ENCODE measurements at regions not wholly inside any gene's neighbourhood (a gene's known extent, or its start where the extent isn't known, plus 50 kb on each side); places are given as distances from the start of the nearest gene placed in this dataset.
"Not testable (repeated sequence)": the region's sequence is repeated elsewhere in the genome, so short reads cannot be mapped to it uniquely, and the experiment has no call there.

DNA sequence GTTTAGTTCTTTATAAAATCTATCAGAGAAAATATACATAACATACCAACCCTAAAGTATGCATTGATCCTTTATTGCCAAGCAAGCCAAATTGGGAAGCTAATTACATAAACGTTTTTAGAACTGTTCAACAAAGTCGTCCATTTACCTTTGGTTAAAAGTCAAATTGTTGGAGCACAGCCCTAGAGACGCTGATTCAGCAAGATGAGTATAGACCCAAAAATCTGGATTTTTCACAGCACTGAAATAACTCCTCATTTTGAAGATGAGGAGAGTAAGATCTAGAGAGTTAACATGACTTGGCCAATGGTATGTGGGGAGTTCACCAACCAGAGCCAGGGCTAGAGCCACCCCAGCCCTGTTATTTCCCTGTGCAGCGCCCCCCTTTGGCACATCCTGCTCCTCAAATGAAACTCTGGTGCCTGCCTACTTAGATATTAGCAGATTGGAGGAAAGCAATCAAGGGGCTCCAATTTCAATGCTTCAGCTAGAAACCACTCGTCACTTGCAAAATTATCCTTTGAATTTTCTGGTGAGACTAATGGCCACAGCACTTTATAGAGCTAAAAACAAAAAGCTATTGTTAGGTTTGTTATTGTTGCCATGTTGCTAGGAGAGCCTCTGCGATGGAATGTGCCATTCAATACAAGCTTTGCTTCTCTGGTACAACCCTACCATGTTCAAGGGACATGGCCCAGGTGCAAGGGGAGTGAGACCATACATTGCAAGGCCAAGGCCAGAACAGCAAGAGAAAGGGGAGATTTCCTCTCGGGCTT is 132.6 kb upstream of the ZEB1 start:
- DNase-seq (ENCODE audit: low read depth, low spot score): no peak

DNA sequence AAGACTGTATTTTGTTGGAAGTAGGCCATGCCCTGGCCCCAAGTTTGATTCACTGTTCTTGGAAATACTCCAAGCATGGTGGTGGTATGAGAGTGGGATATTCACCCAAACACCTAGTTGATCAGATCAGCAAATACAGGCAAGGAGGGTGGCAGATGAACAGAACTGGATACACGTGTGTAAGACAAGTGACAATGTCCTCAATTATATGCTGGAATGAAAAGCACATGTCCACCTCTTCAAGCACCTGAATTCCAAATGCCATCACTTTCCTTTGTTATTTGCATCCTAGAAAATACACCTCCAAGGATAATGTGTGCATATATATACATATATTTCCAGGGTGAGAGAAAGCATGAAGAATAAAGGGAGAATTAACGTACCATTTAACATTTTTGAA is 131.8 kb upstream of the ZEB1 start:
- DNase-seq (ENCODE audit: low read depth, low spot score): no peak

DNA sequence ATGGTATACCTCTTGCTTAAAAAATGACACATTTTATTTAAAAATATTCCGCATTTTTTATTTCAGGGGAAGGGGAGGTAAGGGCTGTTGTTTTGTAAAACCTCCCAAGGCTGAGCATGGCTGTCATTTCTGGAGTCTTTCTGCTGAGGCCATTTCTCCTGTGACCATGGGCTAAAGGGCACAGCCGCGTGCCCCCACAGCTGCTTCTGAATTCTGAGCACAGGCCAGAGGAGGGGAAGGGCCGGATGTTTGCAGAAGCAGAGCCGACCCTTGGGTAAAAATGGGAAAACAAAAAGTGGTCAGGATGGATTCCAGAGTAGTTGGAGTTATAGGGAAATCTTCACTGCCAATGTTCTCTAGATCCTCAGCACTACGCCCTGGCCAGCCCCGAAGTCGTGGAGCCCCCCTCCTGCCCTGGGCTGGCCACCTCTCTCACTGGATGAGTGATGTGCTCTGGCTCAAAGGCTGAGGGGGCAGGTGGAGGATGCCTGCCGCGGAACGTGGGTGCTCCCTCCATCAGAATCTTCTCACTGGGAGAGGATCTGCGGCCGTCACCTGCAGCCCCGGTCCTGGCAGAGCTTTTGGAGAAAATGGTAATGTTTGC is 131.3 kb upstream of the ZEB1 start:
- DNase-seq (ENCODE audit: low read depth, low spot score): no peak

DNA sequence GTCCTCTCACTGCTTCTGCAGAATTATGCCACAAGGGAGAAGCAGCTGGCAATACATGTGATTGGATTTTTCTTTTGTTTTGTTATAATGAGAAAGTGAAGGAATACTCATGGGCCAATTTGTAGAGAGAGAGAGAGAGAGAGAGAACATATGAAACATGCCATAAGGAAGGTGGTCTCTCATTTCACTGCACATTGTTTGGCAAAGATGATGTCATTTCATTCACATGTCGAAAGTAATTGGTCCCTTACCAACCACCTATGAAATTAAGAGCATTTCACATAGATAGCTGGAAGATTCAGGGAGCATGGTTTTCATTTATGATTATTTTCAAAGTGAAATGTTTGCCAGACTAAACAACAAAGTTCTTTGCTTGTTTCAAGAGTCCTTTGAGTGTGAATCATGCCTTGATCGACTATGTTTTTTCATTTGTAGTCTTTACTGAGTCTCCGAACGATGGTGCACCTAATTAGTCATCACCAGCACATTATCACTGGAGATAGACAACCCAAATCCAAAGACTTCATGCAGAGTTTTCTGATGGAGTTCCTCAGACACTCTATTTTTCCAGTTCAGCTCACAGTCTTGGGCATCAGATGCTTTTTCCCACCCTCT is 130.1 kb upstream of the ZEB1 start:
- DNase-seq (ENCODE audit: low read depth, low spot score): no peak

DNA sequence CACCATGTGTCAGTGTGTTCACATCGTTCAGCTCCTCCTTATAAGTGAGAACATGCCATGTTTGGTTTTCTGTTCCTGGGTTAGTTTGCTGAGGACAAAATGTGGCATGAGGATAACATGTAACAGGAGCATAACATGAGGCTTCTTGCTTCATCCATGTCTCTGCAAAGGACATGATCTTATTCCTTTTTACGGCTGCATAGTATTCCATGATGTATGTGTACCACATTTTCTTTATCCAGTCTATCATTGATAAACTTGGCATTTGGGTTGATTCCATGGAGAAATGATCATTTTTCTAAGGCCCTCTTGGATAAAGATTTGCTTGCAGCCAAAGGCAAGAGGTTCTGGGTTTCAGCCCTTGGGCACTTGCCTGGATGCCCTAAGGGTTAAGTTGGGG is 128.5 kb upstream of the ZEB1 start:
- no peak for DNase-seq (ENCODE audit: low read depth, low spot score)

DNA sequence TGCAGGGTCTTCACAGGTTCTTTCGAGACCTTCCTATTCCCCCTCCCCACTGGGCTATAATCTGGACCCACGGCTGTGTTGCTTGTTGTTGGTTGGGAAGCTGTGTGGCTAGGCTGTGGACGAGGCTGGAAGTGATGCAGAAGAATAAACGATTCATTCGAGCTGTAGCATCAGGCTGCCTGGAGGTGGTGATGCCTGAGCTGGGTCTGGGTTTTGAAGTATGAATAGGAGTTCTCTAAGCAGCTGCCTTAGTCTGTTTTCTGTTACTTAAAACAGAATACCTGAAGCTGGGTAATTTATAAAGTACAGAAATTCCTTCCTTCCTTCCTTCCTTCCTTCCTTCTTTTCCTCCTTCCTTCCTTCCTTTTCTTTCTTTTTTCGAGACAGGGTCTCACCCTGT is 126.5 kb upstream of the ZEB1 start:
- no peak for DNase-seq (ENCODE audit: low read depth, low spot score)

DNA sequence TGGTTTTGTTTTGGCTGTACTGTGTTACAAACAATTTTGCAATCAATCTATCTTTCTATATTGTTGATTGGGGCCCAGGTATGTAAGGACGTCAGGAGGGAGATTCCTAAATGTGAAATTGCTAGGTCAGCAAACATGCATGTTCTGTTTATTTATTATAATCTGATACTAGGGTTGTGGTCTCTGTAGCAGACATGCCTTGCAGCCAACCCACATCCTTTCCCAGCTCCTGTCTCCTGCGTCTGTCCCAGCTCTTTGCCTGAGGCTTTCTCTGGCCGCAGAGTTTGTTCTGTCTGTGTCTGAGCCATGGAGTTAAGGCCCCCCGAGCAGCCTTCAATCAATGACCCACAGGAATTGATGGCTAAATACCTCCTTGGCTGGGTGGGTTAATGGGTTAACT is 124.0 kb upstream of the ZEB1 start:
- DNase-seq (ENCODE audit: low read depth, low spot score): no peak

DNA sequence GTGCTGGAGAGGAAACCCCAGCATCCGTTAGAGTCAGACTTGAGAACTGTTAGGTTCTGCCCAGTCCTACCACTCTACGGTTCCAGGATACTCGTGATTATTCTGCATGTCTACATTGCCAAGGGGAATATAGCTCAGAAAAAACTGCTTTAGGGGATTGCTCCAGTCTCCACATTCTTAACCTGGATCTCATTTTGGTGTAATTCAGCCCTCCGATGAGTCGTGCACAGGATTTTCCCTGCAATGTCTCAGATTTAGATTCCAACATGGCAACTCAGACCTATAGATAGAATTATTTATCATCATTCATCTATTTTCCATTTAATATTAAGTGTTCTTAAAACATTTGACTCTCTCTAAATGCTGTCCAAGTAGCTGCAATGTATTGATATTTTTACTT is 121.1 kb upstream of the ZEB1 start:
- DNase-seq (ENCODE audit: low read depth, low spot score): no peak

DNA sequence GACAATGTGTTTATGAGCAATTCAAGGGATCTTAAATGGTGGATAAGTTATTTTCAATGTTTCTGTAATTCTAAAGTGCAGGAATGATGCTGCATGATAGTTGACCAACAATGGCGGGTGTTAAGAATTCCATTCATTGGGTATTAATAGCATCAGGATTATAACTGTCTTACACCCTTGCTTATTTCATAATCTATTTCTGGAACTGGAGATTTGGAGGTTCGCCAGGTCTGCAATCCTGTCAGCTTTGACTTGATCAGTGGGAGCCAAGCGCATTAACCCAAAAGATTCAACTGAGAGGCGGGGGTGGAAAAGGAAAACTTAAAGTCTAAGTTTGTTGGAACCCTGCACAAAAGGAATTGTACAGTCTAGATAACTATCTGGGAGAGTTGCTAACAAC is 114.9 kb upstream of the ZEB1 start:
- no peak for DNase-seq (ENCODE audit: low read depth, low spot score)

DNA sequence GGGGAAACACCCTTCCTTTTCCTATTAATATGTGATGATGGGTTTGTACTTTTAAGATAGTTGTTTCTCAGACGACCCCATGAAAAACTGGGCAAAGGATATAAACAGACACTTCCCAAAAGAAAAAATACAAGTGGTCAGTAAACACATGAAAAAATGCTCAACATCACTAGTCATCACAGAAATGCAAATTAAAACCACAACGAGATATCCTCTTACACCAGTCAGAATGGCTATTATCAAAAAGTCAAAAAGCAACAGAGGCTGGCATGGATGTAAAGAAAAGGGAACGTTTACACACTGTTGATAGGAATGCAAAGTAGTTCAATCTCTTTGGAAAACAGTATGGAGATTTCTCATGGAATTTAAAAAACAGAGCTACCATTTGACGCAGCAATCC is 111.4 kb upstream of the ZEB1 start:
- DNase-seq (ENCODE audit: low read depth, low spot score): no peak

DNA sequence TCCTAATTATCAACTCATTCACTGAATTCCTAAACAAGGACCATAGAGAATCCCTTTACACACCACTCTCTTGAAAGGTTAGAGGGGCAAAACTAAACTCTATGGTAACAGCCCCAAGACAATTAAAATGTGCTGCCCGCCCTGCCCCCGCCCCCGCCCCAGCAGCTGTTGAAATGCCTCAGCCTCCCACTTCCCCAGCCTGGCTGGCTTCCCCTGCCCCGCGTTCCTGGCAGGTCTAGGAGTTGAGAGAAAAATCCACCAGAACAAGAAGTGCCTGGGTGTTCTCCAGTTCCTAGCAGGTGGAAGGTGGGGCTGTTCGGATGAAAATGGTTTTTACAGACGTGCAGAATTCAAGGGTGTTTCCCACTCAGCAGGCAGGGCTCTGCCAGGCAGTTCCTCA is 109.5 kb upstream of the ZEB1 start:
- DNase-seq (ENCODE audit: low read depth, low spot score): no peak

DNA sequence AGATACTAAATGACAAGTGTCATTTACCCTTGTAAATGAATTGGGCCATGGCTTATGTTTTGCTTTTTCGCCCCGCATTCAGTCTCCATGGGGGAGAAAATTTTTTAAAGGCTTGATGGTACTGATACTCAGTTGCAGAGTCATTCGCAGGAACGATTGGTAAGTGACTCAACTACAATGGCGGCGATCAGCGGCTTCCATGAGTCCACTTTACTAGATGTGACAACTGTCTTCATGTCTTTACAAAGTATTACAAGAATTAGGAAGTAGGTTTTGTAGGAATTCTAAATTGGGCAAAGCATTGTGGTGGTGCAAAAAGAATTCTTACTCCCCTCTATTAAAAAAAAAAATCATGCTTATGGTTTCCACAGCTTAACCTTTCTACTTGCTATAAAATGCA is 108.8 kb upstream of the ZEB1 start:
- DNase-seq (ENCODE audit: low read depth, low spot score): no peak

DNA sequence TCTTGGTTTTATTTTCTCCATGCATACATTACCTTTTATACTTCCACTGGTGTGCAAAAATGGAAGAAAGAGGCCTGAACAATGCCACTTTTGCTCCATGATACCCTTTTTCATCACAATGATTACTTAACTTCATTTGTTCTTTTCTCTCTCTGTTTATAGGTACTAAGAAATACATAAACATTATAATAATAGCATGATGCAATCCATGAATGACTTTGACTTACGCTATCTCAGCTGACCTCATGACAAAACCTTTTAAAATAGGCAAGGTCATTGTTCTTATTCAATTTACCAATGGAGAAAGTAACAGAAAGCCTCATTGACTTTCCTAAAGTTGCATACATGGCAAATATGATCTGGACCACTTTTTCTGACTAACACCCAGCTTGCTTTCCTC is 105.1 kb upstream of the ZEB1 start:
- no peak for DNase-seq (ENCODE audit: low read depth, low spot score)

DNA sequence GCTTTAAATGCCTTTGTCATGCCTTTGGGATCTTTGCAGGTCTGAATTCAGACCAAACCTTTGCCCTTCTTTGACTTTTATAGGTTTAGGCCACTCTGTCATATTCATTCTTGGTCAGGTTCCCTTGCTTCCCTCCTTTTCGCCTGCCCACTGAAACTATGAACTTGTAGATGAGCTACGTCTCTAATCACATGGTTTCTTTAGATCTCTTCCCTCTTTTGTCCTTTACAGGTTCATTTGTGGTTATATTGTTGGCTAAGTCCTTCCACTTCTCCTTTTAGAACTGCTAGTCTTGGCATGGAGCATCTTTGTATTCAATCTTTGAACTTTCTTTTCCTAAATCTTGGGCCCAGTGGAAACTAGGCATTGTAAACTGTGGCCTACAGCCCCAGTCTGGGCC is 104.0 kb upstream of the ZEB1 start:
- DNase-seq (ENCODE audit: low read depth, low spot score): no peak

DNA sequence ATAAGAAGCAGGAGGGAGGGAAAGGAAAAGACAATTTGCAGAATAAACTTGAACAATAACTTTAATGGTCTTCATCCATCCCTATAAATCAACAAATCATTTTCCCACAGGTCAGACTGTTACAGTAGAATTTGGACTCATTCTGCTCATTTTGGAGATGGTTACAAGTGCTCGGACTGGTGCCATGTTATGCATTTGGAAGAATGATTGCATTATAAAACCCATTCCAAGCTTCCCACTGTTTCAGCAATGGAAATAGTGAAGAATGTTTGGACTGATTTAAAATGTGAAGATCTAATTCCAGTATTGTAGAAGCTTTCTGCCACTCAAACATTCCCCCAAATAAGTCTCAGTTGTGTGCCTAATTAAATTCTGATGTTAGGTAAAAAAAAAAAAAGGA is 99.7 kb upstream of the ZEB1 start:
- DNase-seq (ENCODE audit: low read depth, low spot score): no peak

DNA sequence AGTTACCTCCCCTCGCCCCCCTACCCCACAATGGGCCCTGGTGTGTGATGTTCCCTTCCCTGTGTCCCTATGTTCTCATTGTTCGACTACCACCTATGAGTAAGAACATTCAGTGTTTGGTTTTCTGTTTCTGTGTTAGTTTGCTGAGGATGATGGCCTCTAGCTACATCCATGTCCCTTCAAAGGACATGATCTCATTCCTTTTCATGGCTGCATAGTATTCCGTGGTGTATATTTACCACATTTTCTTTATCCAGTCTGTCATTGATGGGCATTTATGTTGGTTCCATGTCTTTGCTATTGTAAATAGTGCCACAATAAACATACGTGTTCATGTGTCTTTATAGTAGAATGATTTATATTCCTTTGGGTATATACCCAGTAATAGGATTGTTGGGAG is 90.2 kb upstream of the ZEB1 start:
- not testable (repeated sequence) for DNase-seq (ENCODE audit: low read depth, low spot score)

DNA sequence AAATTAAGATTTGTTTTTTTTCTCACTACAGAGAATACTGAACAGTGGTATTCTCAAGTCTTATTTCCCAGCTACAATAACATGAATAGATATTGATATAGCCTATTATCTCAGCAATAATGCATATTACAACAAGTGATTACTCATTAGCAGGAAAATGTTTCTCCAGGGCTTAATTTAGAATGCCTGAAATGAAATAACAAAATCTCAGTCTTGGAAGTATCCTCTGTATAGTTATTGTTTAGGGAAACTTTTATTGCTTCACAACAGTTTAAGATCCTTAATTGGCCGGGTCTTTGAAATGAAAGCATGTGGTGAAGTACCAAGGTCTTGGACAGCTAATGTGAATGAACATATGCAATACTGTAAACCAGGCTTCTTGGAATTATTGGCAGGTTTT is 79.1 kb upstream of the ZEB1 start:
- DNase-seq (ENCODE audit: low read depth, low spot score): no peak

DNA sequence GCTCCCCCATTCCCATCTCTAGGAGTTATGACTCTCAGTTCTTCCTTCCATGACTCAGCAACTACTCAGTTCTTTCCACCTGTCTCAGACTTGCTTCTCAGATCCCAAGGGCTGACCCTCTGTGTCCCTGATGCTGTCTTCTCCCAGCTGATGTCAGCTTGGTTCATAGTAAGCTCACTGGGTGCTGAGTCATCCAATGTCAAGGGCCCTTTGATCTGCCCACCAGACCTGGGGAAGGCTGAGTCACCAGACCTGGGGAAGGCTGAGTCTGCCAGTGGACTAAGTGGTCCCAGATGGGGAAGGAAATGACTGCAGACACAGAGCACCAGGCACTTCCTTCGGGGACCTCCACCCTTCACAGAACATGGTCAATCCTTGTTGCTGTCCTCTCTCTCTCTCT is 76.1 kb upstream of the ZEB1 start:
- peak; percentile 68 for DNase-seq (ENCODE audit: low read depth, low spot score)

DNA sequence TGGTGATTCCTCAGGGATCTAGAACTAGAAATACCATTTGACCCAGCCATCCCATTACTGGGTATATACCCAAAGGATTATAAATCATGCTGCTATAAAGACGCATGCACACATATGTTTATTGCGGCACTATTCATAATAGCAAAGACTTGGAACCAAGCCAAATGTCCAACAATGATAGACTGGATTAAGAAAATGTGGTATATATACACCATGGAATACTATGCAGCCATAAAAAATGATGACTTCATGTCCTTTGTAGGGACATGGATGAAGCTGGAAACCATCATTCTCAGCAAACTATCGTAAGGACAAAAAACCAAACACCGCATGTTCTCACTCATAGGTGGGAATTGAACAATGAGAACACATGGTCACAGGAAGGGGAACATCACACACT is 67.9 kb upstream of the ZEB1 start:
- DNase-seq (ENCODE audit: low read depth, low spot score): not testable (repeated sequence)

DNA sequence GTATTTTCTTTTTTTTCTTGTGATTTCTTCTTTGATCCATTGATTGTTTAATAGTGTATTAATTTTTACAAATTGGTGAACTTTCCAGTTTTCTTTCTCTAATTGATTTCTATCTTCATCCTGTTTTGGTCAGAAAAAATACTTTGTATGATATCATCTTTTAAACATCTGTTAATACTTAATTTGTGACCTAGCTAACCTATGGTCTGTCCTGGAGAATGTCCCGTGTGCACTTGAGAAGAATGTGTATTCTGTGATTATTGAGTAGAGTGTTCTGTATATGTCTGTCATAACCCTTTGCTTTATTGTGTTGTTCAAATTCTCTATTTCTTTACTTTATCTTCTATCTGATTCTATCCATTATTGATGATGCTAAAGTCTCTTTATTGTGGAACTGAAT is 65.8 kb upstream of the ZEB1 start:
- DNase-seq (ENCODE audit: low read depth, low spot score): no peak

DNA sequence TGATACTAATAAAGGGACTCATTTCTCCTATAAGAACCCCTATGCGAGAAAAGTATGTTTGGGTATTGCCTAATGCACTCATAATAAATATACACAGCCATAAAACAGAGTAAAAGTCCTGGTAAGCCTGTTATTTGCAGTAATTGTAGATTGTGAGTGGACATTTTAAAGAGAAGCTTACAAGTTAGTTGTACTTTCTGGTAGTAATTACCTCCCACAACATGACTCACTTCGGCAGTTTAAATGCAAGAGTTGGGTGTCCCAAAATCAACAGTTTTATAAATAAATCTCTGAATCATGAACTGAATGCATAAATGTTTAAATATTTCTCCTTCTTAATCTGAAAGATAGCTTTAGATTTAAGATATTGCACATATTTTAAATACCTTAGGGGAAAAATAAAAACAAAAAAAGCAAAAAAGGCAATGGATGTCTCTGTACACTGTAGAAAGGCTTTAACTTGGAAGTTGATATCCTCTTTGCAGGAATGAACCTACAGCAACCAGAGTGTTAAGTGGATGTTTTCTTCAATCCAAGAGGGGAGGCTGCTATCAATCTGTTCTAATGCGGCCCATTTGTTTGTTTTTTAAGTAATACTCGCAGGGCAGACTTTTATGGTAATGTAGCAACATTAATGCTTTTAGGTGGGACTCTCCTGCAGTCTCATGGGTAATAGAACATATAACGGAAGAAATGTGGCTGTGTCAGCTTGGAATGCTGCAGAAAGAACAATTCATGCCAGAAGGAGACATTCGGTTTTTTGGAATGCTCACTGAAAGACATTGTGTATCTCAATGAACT is 57.3 kb upstream of the ZEB1 start:
- no peak for DNase-seq (ENCODE audit: low read depth, low spot score)

DNA sequence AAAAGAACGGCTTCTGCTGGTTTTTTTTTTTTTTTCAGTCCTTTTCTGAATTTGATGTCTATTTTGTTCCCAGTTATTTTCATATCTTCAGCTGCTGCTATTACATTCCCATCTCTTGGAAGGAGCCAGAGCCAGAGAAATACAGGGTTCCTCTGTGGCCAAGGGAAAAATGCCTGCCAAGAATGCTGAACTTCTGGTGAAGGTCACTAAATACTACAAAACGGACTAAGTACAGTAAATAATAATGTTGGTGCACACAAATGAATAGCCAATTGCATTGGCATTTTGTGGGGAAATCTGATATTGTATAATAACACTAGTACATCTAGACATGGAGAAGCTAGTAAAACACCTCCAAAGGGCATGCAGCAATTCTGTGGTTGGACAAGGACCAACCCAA is 56.3 kb upstream of the ZEB1 start:
- peak; percentile 44 for DNase-seq (ENCODE audit: low read depth, low spot score)

DNA sequence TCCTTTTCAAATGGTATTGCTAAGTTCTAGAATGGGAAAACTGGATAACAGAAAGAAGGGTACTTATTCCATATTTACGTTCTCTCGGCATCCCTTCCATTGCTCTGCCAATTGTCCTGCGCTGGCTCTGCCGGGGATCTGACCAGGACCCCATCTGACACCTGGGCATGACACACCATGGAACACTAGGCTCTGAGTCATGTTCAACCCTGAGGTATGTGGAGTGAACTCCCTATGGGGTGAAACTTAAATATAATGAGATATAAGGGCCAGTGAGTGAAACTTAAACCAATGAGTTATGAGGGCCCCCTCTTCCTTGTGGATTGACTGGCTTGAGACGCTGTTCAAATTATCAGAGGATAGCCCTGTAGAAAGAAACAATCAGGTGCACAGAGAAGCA is 55.1 kb upstream of the ZEB1 start:
- no peak for DNase-seq (ENCODE audit: low read depth, low spot score)
